GM18870 (cell line): ENCODE measurements at regions not wholly inside any gene's neighbourhood (a gene's known extent, or its start where the extent isn't known, plus 50 kb on each side); places are given as distances from the start of the nearest gene placed in this dataset.

Experiments
- ATAC-seq: cut with Tn5 transposase; IDR thresholded peaks from one replicate; pipeline ENCODE4 v1.9.1; 2021; ENCODE audit warnings: moderate library complexity; ENCODE audit not compliant: unreplicated experiment

DNA sequence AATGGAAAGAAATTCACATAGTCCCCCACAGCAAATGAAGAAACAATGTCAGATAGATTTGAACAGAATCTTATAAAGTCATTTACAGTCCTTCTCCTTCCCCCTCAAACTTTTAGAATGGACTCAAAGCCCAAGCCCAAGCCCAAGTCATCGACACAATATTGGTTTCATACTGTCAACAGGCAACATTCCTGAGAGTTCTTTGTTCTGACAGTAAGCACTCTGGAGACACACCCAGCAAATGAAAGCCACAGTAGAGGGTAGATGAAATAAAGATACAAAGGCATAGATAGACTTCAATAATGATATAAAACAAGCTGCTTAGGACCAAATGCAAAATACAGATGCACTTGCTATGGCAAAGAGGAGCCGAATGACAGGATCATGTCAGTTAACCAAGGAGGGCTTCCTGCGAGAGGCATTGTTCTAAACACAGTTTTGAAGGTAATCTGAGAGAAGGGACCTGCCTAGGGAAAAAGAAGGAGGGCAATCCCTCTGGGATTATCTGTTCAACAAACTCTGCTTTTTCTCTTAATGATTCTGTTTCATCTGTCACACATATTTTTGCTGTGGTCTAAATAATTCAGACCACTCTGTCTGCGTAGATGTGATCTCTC is 97.1 kb upstream of the MAP4K3 start:
- no peak for ATAC-seq

- ATAC-seq = no peak
Measured at GRCh38 chr2:39535636-39536185, 98.6 kb upstream of the MAP4K3 start.

DNA sequence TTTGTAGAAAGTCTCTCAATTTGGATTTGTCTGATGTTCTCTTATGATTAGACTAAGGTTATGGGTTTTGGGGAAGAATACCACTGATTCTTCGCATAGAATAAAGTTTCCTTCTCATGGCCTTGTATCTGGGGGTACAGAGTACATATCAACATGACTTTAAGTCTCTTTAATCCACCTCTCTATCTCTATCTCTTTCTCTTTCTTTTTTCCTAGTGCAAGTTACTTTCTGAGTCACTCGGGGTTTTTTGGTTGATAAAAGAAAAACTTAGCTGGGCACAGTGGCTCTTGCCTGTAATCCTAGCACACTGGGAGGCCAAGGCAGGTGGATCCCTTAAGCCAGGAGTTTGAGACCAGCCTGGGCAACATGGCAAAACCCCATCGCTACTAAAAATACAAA is 100.1 kb upstream of the MAP4K3 start:
- no peak for ATAC-seq

- ATAC-seq = no peak
Measured at GRCh38 chr2:39538718-39539117, 101.6 kb upstream of the MAP4K3 start.

DNA sequence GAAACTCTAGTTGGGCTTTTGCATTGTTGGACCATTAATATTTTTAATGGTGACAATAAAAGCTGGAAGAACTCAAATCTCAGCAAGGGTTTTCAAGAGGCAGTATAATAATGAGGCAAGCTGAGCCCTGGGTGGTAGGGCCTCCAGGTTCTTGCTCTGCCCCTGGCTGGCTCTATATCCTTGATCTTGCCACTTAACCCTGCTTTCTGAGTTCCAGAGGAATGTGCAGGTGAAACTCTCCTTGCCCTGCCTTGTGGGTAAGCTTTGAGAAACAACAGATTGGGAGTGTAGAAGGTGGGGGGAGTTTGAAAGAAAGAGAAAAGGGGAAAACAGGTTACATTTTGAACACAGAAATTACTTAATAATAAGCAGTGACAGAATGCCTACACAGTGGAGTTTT is 103.3 kb upstream of the MAP4K3 start:
- no peak for ATAC-seq

GRCh38 chr2:39541011-39541930 is 104.2 kb upstream of the MAP4K3 start:
- ATAC-seq = no peak

GRCh38 chr2:39542523-39542922 is 105.4 kb upstream of the MAP4K3 start:
- no peak for ATAC-seq

DNA sequence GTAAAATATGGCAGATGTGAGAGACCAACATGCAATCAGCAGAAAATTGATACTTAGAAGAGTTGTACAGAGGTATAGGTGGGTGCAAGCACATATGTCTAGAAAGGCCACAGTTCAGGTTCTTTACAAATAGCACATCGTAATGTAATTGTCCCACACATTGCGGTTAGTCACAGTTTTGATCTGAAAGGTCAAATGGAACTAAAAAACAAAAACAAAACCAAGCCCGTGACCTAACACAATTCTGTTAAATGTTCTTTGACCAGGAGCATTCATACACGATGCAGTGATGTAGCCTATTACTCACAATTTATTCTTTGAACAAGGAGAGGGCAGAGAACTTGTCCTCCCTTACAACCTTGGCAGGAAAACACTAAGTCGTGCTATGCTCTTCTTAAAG is 108.9 kb upstream of the MAP4K3 start:
- peak; percentile 46 for ATAC-seq

DNA sequence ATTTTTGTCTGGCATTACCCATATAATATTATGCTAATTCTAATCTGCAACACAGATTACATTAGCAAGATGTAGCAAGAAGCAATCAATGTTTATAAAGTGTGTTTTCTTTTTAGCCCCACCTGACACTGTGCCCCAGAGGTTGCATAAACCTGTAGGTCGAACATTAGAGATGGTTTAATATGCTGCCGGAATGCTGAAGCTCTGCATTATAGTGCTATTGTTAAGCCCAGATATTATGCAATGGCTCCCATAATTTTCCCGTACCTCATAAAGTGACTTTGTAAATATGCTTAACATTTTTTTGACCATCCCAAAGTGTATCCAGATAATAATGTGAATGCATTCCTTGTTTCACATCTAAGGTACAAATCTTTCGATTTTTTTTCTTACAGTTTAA is 109.3 kb upstream of the MAP4K3 start:
- ATAC-seq = no peak

GRCh38 chr2:39546937-39547336 is 109.9 kb upstream of the MAP4K3 start:
- ATAC-seq = no peak

- ATAC-seq = no peak
Measured at GRCh38 chr2:39547811-39548719, 111.0 kb upstream of the MAP4K3 start.

DNA sequence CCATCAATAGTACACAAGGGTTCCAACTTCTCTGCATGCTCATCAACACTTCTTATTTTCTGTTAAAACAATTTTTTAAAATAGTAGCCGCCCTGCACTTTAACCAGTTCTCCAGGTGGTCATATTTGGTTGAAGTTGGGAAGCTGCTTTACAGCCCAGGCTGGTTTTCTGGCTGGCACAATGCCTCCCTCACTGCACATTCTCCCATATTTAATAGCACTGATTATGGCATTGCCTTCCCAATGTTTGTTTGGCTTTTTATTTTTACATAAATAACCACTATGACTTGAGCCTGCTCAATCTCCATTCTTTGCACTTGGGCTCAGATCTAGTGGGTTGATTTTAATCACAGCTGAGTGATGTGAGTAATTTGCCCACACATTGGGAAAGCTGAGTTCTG is 111.9 kb upstream of the MAP4K3 start:
- ATAC-seq = no peak

GRCh38 chr2:39549718-39550464 is 112.8 kb upstream of the MAP4K3 start:
- ATAC-seq = no peak

- ATAC-seq = no peak
Measured at GRCh38 chr2:39550701-39551285, 113.7 kb upstream of the MAP4K3 start.

- ATAC-seq = no peak
Measured at GRCh38 chr2:39558906-39559305, 106.8 kb upstream of the TMEM178A start.

DNA sequence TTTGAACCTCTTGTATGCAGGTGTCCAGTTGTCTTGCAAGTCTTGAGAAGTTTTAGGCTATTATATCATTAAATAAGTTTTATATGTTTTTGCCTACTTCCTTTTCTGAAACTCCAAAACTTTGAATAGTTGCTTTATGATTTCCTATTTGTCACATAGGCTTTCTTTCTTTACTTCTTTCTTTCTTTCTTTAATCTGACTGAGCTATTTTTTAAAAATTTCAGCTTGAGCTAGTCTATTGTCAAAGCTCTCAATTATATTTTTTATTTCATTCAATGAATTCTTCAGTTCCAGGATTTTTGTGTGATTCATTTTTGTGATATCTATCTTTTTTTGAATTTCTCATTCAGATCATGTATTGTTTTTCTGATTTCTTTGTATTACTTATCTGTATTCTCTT is 102.1 kb upstream of the TMEM178A start:
- no peak for ATAC-seq

DNA sequence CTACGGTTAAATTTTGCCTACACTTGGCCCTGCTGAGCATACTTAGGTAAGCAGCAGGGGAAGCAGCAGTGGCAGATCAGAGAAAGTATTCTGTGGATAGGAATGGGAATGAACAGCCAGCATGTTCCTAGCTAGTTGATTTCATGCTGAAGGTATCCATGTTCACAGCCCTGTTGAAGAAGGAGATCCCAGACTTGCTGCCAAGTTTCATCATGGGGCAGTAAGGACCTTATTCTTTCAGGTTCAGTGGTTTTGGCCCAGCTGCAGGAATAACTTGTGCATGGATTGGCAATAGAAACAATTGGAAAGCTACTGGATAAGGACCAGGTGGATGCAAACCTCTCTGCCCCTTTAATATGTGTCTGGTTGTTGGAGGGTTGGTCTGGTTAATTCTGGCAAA is 98.2 kb upstream of the TMEM178A start:
- ATAC-seq = no peak

- no peak for ATAC-seq
Measured at GRCh38 chr2:39568116-39568515, 97.6 kb upstream of the TMEM178A start.

- no peak for ATAC-seq
Measured at GRCh38 chr2:39568561-39569006, 97.1 kb upstream of the TMEM178A start.

- ATAC-seq = no peak
Measured at GRCh38 chr2:39570130-39570555, 95.6 kb upstream of the TMEM178A start.
